ENCODE measurements at regions not wholly inside any gene's neighbourhood (a gene's known extent, or its start where the extent isn't known, plus 50 kb on each side); places are given as distances from the start of the nearest gene placed in this dataset.
A peak's percentile ranks its signal among the peaks of the same experiment; 100 is the strongest.
"Not testable (repeated sequence)": the region's sequence is repeated elsewhere in the genome, so short reads cannot be mapped to it uniquely, and the experiment has no call there.

DNA sequence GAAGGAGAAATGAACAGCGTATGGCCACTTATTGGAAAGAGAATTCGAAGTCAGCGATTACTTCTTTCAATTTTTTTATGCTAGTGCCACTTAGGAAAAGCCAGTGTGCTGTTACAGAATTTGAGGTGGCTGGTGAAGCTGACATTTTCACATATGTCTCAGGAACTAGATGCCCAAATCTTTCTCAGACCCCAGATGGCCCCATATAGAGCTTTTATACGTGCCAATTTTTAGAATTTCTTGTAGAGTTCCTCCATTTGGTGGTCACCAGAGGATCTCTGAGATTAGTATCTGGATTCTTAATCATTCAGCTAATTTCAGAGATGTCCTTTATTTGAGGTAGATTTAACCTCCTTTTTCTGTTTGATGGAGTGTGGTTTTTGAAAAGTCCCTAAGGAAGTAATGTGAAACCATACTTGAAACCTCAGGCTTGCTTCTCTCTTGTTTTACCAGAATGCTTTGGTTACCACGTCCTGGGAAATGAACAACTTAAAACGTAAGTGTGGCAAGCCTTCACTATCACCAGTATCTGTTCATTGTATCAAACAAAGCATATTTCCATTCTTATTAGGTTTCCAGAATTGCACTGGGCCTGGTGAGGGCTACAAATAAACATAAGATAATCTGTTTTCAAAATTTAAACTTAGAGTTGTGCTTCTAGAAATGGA, 102.2 kb upstream of the IKBKE start:
- not testable (repeated sequence) for H3K27ac Mint-ChIP-seq; H3K4me3 Mint-ChIP-seq; H3K36me3 Mint-ChIP-seq; H3K27me3 Mint-ChIP-seq; H3K9me3 Mint-ChIP-seq (ENCODE audit: low read depth); H3K4me1 Mint-ChIP-seq (ENCODE audit: low read depth)

DNA sequence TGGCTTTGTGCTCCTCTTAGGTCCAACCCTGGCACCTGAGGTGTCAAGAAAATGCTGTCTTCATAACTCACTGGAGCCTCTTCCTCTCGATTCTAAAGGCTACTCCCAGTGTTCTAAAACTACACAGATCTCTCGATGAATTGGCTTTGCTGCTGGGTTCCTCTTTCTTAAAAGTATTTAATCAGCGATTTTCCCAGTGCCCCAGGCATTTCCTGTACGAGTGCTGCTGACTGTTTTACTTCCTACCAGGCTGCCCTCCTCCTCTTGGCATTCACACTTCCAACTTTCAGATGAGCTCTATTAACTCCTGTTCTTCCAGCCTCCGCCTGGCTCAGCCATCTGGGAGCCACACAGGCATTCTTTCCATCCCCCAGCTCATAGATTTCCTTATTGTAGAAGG, 95.6 kb upstream of the IKBKE start:
- not testable (repeated sequence) for H3K27me3 Mint-ChIP-seq; H3K27ac Mint-ChIP-seq; H3K9me3 Mint-ChIP-seq (ENCODE audit: low read depth); H3K4me1 Mint-ChIP-seq (ENCODE audit: low read depth); H3K4me3 Mint-ChIP-seq; H3K36me3 Mint-ChIP-seq

DNA sequence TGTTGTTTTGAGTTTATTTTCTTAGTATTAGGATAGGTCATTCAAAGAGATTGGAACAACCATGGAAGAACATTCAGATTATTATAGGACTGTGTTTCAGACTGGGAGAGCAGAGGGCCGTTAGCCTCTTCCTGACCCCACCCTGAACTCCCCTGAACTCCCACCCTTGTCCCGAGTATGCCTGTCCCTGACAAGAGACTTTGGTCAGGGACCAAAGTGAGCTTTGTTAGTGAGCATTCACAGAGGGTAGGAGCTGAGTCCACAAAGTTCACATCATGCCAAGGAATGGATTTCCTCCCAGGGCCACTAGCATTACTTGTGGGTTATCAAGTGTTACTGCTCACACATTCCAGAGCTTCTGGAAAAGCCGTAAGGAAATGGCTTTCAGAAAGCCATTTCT, 94.7 kb upstream of the IKBKE start:
- H3K27me3 Mint-ChIP-seq; H3K27ac Mint-ChIP-seq; H3K4me1 Mint-ChIP-seq (ENCODE audit: low read depth); H3K9me3 Mint-ChIP-seq (ENCODE audit: low read depth); H3K4me3 Mint-ChIP-seq; H3K36me3 Mint-ChIP-seq: not testable (repeated sequence)

DNA sequence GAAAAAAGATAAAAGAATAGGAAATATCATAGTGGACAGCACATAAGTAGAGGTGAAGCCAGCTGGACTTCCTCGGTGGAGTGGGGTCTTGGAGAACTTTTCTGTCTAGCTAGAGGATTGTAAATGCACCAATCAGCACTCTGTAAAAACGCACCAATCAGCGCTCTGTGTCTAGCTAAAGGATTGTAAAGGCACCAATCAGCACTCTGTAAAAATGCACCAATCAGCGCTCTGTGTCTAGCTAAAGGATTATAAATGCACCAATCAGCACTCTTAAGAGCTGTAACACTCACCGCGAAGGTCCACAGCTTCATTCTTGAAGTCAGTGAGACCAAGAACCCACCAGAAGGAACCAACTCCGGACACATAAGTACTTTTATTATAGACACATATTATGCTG, 91.8 kb upstream of the IKBKE start:
- H3K9me3 Mint-ChIP-seq (ENCODE audit: low read depth); H3K27ac Mint-ChIP-seq; H3K4me3 Mint-ChIP-seq; H3K4me1 Mint-ChIP-seq (ENCODE audit: low read depth); H3K27me3 Mint-ChIP-seq; H3K36me3 Mint-ChIP-seq: not testable (repeated sequence)

DNA sequence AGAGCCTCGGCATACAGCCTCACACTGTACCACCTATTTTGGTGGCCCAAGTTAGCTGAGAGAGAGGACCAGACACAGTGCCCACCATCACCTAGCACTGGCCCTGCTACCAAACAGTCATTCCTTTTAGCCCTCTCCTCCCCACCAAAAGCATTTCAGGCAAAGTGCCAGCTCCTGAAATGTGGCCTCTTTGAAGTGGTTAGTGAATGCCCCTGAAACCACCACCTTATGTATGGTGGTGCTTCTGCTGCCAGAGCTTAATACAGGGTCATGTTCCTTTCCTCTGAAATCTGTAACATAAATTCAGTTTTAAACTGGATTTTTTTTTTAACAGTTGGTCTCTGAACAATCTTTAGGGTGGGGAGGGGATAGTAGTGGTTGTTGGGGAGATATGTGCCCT, 91.0 kb upstream of the IKBKE start:
- not testable (repeated sequence) for H3K27ac Mint-ChIP-seq; H3K27me3 Mint-ChIP-seq; H3K9me3 Mint-ChIP-seq (ENCODE audit: low read depth); H3K36me3 Mint-ChIP-seq; H3K4me1 Mint-ChIP-seq (ENCODE audit: low read depth); H3K4me3 Mint-ChIP-seq

DNA sequence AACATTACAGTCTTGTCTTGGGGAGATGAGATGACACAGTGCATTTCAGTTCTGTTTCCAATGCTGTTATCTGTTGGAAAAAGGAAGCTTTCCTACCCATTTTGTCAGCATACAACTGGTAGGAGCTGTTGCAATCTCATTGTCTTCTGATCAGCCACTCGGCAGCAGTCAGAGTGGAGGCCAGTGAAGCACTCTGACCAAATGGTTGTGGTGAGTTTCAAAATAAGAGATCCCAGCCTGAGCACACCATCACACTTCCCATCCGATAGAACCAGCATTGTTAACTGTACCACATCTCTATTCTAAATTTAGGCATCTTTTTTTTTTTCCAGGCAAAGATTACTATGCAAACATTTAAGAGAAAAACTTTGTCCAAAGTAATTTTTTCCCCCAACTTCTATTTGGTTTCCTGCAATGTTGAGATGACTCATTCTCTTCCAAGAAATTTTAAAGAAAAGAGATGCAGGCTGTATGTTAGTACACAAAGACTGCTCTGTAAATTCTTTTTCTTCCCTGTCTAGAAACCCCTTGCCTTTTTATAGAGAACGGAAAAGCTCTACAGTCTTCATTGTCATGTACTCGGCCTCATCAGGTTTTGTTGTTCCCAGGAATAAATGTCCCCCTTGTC, 90.0 kb upstream of the IKBKE start:
- H3K4me3 Mint-ChIP-seq; H3K4me1 Mint-ChIP-seq (ENCODE audit: low read depth); H3K36me3 Mint-ChIP-seq; H3K27me3 Mint-ChIP-seq; H3K9me3 Mint-ChIP-seq (ENCODE audit: low read depth): not testable (repeated sequence)
- peak overlapping the region; percentile 16 for H3K27ac Mint-ChIP-seq

DNA sequence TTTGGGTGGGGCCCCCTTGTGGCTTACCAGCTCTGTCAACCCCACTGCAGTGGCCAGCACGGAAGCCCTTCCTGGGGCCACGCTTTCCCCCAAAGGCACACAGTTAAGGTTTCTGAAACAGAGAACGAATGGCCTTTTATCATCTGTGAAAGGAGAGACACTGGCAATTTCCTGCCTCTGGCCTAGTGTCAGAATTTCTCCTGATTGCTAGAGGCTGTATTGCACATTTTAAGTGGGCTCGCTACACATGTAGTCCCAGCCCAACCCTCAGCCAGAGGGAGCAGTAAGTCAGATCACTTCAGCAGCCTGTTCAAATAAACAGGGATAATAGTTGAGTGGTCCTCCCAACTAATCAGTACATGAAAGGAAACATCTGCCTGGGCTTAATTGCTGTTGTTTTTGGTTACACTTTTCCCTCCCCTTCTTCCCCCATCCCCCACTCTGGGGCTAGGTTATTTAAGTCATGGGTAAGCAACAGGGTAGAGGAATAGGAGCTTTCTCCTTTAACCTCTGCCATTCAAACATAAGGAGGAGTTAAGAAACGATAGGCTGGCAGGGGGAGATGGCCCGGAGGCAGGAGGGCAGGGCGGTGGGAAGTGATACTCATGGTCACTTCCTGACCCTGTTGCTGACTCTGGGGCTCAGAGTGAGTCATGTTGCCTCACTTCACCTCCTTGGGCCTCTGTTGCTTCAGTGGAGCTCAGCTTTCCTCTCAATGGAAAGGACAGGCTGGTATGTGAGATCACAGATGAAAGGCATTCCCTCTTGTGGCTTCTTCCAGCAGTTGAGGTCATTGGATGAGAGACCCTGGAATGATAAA, 89.3 kb upstream of the IKBKE start:
- H3K27me3 Mint-ChIP-seq; H3K36me3 Mint-ChIP-seq; H3K9me3 Mint-ChIP-seq (ENCODE audit: low read depth); H3K4me1 Mint-ChIP-seq (ENCODE audit: low read depth); H3K4me3 Mint-ChIP-seq: not testable (repeated sequence)
- H3K27ac Mint-ChIP-seq: peak overlapping the region; percentile 78

DNA sequence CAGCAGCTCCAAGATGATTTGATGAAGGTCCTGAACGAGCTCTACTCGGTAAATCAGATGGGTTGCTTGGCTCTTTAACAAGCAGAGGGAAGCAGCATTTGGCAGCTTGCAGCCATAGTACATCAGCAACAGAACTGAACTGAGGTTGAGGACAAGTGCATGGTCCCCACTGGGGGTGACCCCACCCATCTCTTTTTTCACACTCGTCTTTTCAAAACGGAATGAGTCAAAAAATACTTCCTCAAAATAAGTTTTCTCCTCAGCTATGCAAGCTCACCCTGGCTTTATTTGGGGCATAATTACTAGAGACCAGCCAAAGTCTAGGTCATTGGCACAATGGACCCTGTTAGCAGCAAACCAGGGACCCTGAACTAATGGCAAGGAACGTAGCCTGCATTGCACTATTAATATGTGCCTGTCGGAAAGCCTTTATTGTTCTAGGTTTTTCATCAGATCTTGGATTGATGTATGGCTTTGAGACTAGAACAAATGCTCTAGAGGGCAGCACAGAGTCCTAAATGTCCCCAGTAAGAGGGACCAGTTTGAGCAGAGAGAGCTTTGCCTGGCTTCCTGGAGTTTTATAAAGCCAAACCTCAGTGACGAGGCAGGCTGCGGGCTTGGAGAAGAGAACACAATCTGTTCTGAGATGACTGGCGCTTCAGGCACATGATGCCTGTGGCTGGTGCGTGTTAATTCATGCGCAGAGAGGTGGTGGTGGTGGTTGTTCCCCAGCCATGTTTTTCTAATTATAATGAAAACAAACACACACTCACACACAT, 86.1 kb upstream of the IKBKE start:
- not testable (repeated sequence) for H3K27ac Mint-ChIP-seq; H3K4me3 Mint-ChIP-seq; H3K27me3 Mint-ChIP-seq; H3K4me1 Mint-ChIP-seq (ENCODE audit: low read depth); H3K9me3 Mint-ChIP-seq (ENCODE audit: low read depth); H3K36me3 Mint-ChIP-seq

DNA sequence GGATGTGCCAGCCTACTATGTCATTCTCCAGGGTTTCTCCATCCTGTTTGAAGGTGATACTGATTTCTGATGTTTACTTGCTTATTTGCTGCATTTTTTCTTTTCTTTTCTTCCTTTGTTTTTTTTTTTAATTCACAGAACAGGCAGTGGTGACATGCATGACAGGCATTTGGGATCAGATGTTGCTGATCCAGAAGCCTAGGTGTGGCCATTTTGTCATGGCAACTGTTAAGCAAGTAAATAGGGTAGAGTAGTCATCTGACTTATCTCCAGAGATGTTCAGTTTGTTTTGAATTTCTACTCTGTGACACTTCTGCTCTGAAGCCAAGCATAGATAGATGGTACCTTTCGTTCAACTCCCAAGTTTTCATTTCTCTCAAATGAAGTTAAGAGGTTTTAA, 85.4 kb upstream of the IKBKE start:
- not testable (repeated sequence) for H3K27me3 Mint-ChIP-seq

DNA sequence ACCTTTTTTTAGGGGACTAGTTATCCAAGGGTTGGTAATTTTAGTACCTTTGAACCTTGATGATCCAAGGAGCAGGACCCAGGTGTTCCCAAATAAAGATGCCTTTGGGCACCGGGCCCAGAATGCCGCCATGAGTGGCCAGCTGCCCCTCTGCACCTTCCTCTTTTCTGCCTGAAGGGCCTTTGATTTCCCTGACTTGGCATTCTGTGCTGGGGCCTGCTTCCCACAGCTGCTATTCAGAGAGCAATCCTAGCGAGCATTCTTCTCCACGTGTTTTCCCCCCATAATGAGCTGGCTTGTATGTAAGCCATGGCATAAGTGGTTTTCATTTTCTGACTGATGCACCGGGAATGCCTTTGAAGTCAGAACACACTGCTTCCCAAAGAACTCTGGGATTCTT, 82.6 kb upstream of the IKBKE start:
- H3K4me1 Mint-ChIP-seq (ENCODE audit: low read depth); H3K9me3 Mint-ChIP-seq (ENCODE audit: low read depth); H3K36me3 Mint-ChIP-seq; H3K4me3 Mint-ChIP-seq; H3K27me3 Mint-ChIP-seq; H3K27ac Mint-ChIP-seq: not testable (repeated sequence)

More for the DNA sequence above, 85.4 kb upstream of the IKBKE start:
- not testable (repeated sequence) for H3K4me3 Mint-ChIP-seq; H3K36me3 Mint-ChIP-seq; H3K4me1 Mint-ChIP-seq (ENCODE audit: low read depth); H3K27ac Mint-ChIP-seq; H3K9me3 Mint-ChIP-seq (ENCODE audit: low read depth)

DNA sequence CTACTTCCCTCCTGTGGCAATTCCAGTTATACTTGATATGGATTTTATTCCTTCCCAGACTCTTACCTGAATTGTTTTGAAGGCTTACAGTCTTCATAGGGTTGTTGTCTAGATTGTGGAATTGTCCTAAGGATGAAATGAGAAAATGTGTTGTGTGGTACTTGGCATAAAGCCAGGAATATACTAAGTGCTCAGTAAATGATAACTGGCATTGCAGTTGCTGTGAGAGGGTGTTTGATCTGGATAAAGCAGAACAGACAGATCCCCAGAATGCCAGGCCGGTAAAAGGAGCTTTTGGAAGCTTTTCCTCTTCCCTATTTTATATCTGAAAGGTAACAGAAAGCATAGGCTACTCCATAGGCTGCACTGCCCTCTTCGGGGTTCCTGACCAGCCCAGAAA, 78.4 kb upstream of the IKBKE start:
- H3K27ac Mint-ChIP-seq; H3K4me1 Mint-ChIP-seq (ENCODE audit: low read depth); H3K4me3 Mint-ChIP-seq; H3K27me3 Mint-ChIP-seq; H3K9me3 Mint-ChIP-seq (ENCODE audit: low read depth); H3K36me3 Mint-ChIP-seq: not testable (repeated sequence)

DNA sequence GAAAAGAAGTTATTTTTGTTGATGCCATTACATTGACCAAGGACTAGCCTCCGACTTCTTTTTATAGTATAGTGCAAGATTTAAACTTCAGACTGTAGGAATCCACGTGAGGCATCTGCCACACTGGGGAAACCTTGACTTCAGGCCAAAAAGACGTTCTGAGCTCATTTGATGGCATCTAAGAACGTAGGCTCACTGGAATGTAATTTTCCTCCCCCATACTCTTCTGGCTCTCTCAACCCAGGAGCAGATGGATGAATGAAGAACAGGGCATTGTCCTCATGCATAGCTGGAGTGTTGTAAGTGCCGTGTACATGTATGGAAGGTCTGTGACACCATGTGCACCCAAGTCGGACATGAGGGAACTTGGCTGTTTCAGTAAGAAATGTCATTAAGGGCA, 72.8 kb upstream of the IKBKE start:
- not testable (repeated sequence) for H3K36me3 Mint-ChIP-seq; H3K27ac Mint-ChIP-seq; H3K9me3 Mint-ChIP-seq (ENCODE audit: low read depth); H3K27me3 Mint-ChIP-seq; H3K4me1 Mint-ChIP-seq (ENCODE audit: low read depth); H3K4me3 Mint-ChIP-seq

DNA sequence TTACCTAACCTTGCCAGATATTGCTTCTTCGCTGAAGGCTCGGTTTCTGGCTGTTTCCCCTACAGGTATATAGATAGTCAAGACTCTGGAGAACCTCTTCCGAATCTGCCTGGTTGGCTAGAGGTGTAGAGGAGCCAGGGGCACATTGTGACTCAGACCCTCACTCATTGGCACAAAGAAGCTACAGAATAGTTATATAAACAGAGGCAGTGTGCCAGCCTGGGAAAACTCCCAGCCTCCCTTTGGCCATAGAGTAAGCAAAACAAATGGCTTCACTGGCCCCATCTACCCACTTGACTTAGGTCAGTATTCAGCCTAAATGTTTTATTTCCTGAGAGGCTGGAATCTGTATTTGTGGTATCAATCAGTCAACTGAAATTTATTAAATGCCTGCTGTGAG, 72.0 kb upstream of the IKBKE start:
- H3K36me3 Mint-ChIP-seq; H3K9me3 Mint-ChIP-seq (ENCODE audit: low read depth); H3K4me3 Mint-ChIP-seq: not testable (repeated sequence)

DNA sequence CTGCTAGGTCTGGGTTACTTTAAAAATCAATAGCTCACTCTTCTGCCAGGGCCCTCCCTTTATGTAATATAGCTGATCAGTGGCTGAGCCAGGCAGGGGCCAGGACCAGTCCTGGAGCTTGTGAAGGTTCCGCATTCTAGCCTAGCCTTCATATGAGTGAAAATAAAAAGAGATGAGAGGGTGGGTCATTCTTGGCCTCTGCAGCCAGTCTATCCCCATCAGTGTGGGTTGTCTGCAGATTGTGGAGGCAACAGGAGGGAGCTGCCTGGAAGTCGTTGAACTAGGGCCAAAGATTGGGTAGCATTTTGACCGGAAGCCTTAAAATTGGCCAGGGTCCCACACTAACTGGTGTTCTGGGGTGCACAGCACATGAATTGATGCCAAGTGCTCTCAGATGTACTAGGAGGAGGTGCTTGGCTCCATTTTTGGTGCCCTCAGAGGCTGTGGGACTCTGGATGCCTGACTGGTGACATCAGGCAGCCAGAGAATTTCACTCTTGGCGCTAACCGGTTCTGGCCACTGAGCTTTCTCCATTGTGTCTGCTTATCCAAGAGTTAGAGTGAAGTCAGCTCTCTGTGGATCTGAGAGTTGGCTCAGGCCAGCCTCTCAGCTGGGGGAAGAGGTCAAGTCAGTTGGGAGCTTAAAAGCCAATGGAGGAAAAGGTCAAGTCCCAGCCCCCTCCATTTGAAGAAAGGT, 66.5 kb upstream of the IKBKE start:
- H3K4me3 Mint-ChIP-seq; H3K27ac Mint-ChIP-seq; H3K9me3 Mint-ChIP-seq (ENCODE audit: low read depth); H3K4me1 Mint-ChIP-seq (ENCODE audit: low read depth); H3K36me3 Mint-ChIP-seq; H3K27me3 Mint-ChIP-seq: not testable (repeated sequence)

More for the DNA sequence above, 72.0 kb upstream of the IKBKE start:
- H3K27ac Mint-ChIP-seq; H3K4me1 Mint-ChIP-seq (ENCODE audit: low read depth); H3K27me3 Mint-ChIP-seq: not testable (repeated sequence)
